Testis (tissue), 2 donors: ENCODE measurements at regions not wholly inside any gene's neighbourhood (a gene's known extent, or its start where the extent isn't known, plus 50 kb on each side); places are given as distances from the start of the nearest gene placed in this dataset.

Experiments used
- POLR2A ChIP-seq: fragments of 450-650 bp; IDR thresholded peaks from one replicate; pipeline ENCODE4 v1.6.1; 2017; ENCODE audit warnings: antibody characterized with exemption, mild to moderate bottlenecking, moderate library complexity
- TF ChIP-seq, protein P1 (sequence below), 3 experiments: fragments of 450-650 bp in 2 of 3; fragments of 200-600 bp in 1 of 3; sonication (generic) in 1 of 3; IDR thresholded peaks; one replicate each; pipeline ENCODE4 v1.5.1; 2016 to 2019; ENCODE audit warnings: antibody characterized with exemption in 3 of 3, mild to moderate bottlenecking in 2 of 3, moderate library complexity in 1 of 3

DNA sequence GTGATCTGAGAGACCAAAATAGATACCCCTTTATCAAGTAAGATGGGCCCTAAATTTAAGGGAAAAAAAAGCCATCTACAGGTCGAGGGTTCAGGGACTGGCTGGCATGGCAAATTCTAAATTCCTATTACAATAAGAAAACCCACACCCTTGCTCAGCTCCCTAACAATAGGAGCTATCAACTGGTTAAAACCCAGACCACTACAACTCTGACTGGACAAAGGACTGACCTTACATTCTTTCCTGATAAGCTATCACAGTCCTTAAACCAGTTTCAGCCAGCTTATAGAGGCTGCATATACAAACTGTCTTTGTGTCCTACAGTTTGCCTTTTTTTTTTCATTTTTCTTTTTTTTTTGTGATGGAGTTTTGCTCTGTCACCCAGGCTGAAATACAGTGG lies 803.6 kb downstream of the NR2F1-AS1 start:
- TF ChIP-seq POLR2A = no peak
- TF ChIP-seq, protein P1, sequence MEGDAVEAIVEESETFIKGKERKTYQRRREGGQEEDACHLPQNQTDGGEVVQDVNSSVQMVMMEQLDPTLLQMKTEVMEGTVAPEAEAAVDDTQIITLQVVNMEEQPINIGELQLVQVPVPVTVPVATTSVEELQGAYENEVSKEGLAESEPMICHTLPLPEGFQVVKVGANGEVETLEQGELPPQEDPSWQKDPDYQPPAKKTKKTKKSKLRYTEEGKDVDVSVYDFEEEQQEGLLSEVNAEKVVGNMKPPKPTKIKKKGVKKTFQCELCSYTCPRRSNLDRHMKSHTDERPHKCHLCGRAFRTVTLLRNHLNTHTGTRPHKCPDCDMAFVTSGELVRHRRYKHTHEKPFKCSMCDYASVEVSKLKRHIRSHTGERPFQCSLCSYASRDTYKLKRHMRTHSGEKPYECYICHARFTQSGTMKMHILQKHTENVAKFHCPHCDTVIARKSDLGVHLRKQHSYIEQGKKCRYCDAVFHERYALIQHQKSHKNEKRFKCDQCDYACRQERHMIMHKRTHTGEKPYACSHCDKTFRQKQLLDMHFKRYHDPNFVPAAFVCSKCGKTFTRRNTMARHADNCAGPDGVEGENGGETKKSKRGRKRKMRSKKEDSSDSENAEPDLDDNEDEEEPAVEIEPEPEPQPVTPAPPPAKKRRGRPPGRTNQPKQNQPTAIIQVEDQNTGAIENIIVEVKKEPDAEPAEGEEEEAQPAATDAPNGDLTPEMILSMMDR (IDR thresholded peaks at IDR 0.05) = no peak
